IMR-90 (cell line): ENCODE measurements at regions not wholly inside any gene's neighbourhood (a gene's known extent, or its start where the extent isn't known, plus 50 kb on each side); places are given as distances from the start of the nearest gene placed in this dataset.

Experiments
- ATAC-seq: fragments of 200-7000 bp; cut with Tn5 transposase; 2 replicates; pipeline ENCODE4 v1.9.1; 2020; ENCODE audit warnings: low read depth, mild to moderate bottlenecking, moderate library complexity
- BruUV-seq: library from RNA; stranded (reverse); fragments of 400-500 nt; replicated peaks from 2 replicates; lab custom pipeline; 2021; lab: Mats Ljungman, UMichigan
- CTCF ChIA-PET: fragments of 300-600 bp; formaldehyde crosslinking; extraction: SDS; loops from one replicate; lab custom pipeline; 2021; ENCODE audit warnings: antibody characterized with exemption; lab: Yijun Ruan, JAX
- POLR2A ChIA-PET: fragments of 300-600 bp; sonication (Branson Sonifier 250); formaldehyde crosslinking; loops from one replicate; lab custom pipeline; 2022; ENCODE audit warnings: antibody characterized with exemption; ENCODE audit not compliant: unreplicated experiment; lab: Charles Lee
- DNase-seq: peaks from one replicate; pipeline ENCODE4 v3.0.0; 2013
- H2AFZ ChIP-seq: replicated peaks from 2 replicates; pipeline ENCODE3; 2013; ENCODE audit warnings: low read length, mild to moderate bottlenecking; ENCODE audit not compliant: poor library complexity
- H2AK5ac ChIP-seq: 2 replicates; pipeline ENCODE4 v1.6.1; 2013; ENCODE audit warnings: low read depth, low read length, inconsistent platforms
- H2AK9ac ChIP-seq: replicated peaks from 2 replicates; pipeline ENCODE3; 2013; ENCODE audit warnings: mild to moderate bottlenecking, low read depth, low read length, moderate library complexity; ENCODE audit not compliant: poor library complexity
- H2BK120ac ChIP-seq: 2 replicates; pipeline ENCODE4 v1.6.1; 2013; ENCODE audit warnings: low read depth, low read length, inconsistent platforms
- H2BK15ac ChIP-seq: 3 replicates; pipeline ENCODE4 v1.6.1; 2013; ENCODE audit warnings: low read depth, low read length, inconsistent platforms
- H2BK20ac ChIP-seq: 2 replicates; pipeline ENCODE4 v1.6.1; 2013; ENCODE audit warnings: low read depth, mild to moderate bottlenecking, inconsistent platforms, low read length, moderate library complexity
- H2BK5ac ChIP-seq: 2 replicates; pipeline ENCODE4 v1.6.1; 2013; ENCODE audit warnings: mild to moderate bottlenecking, low read depth, low read length, inconsistent platforms; ENCODE audit not compliant: poor library complexity, severe bottlenecking
- H3K14ac ChIP-seq: replicated peaks from 2 replicates; pipeline ENCODE4 v1.6.1; 2013; ENCODE audit warnings: low read depth, low read length, inconsistent platforms
- H3K18ac ChIP-seq: 2 replicates; pipeline ENCODE4 v1.6.1; 2013; ENCODE audit warnings: low read depth, low read length, control low read depth
- H3K23ac ChIP-seq: 2 replicates; pipeline ENCODE4 v1.6.1; 2013; ENCODE audit warnings: low read depth, low read length, inconsistent platforms
- H3K27ac ChIP-seq: 2 replicates; pipeline ENCODE4 v1.5.1; 2013; ENCODE audit warnings: mild to moderate bottlenecking, control low read depth, low read length; ENCODE audit not compliant: insufficient read depth
- H3K27me3 ChIP-seq: 2 replicates; pipeline ENCODE4 v1.6.1; 2013; ENCODE audit warnings: low read length; ENCODE audit not compliant: control insufficient read depth, insufficient read depth
- H3K36me3 ChIP-seq: 2 replicates; pipeline ENCODE4 v1.6.1; 2013; ENCODE audit warnings: low read length, mixed read lengths; ENCODE audit not compliant: control insufficient read depth, insufficient read depth
- H3K4ac ChIP-seq: 2 replicates; pipeline ENCODE4 v1.6.1; 2013; ENCODE audit warnings: low read depth, low read length, inconsistent platforms
- H3K4me1 ChIP-seq: 2 replicates; pipeline ENCODE4 v1.6.1; 2013; ENCODE audit warnings: low read length, mixed read lengths; ENCODE audit not compliant: control insufficient read depth, insufficient read depth
- H3K4me2 ChIP-seq: 2 replicates; pipeline ENCODE4 v1.6.1; 2013; ENCODE audit warnings: low read depth, mild to moderate bottlenecking, control low read depth, low read length, moderate library complexity
- H3K4me3 ChIP-seq: 2 replicates; pipeline ENCODE4 v1.5.1; 2013; ENCODE audit warnings: low read depth, mild to moderate bottlenecking, control low read depth, low read length, moderate library complexity; ENCODE audit not compliant: insufficient read depth
- H3K56ac ChIP-seq: 2 replicates; pipeline ENCODE4 v1.6.1; 2013; ENCODE audit warnings: low read length, inconsistent platforms; ENCODE audit not compliant: insufficient read depth; ENCODE audit errors: extremely low read depth
- H3K79me1 ChIP-seq, 2 experiments: 2 replicates each; pipeline ENCODE4 v1.6.1; 2013; ENCODE audit warnings: low read length in 2 of 2, inconsistent platforms in 1 of 2, low read depth in 1 of 2
- H3K9ac ChIP-seq: 2 replicates; pipeline ENCODE4 v1.6.1; 2013; ENCODE audit warnings: low read depth, low read length, control low read depth
- H3K9me1 ChIP-seq: 2 replicates; pipeline ENCODE4 v1.6.1; 2013; ENCODE audit warnings: low read length, inconsistent platforms; ENCODE audit not compliant: insufficient read depth
- H3K9me3 ChIP-seq: 2 replicates; pipeline ENCODE4 v1.6.1; 2013; ENCODE audit warnings: low read length; ENCODE audit not compliant: control insufficient read depth, insufficient read depth
- H4K20me1 ChIP-seq: 2 replicates; pipeline ENCODE4 v1.6.1; 2013; ENCODE audit warnings: low read length, inconsistent platforms; ENCODE audit not compliant: insufficient read depth
- H4K5ac ChIP-seq: 2 replicates; pipeline ENCODE4 v1.6.1; 2013; ENCODE audit warnings: mild to moderate bottlenecking, low read depth, low read length, control low read depth
- H4K8ac ChIP-seq, 2 experiments: 2 replicates each; pipeline ENCODE4 v1.6.1; 2013; ENCODE audit warnings: low read depth in 2 of 2, low read length in 2 of 2, control low read depth in 1 of 2, inconsistent platforms in 1 of 2
- H4K91ac ChIP-seq: 2 replicates; pipeline ENCODE4 v1.6.1; 2013; ENCODE audit warnings: low read depth, low read length, inconsistent platforms; ENCODE audit not compliant: insufficient read depth
- BHLHE40 ChIP-seq: fragments of 150-350 bp; IDR thresholded peaks from 2 replicates; pipeline ENCODE4 v1.6.1; 2016; ENCODE audit warnings: mild to moderate bottlenecking, low read depth, low read length
- CEBPB ChIP-seq: IDR thresholded peaks from 2 replicates; pipeline ENCODE4 v1.6.1; 2012; ENCODE audit warnings: low read depth, low read length, improper control_type of control experiment
- FOS ChIP-seq: fragments of 150-350 bp; IDR thresholded peaks from 2 replicates; pipeline ENCODE4 v1.6.1; 2016; ENCODE audit warnings: low read depth, low read length
- MAFK ChIP-seq: IDR thresholded peaks from 2 replicates; pipeline ENCODE4 v1.6.1; 2012; ENCODE audit warnings: low read depth, low read length, improper control_type of control experiment
- MAZ ChIP-seq: IDR thresholded peaks from 2 replicates; pipeline ENCODE4 v1.6.1; 2012; ENCODE audit warnings: low read depth, mild to moderate bottlenecking, low read length, improper control_type of control experiment, moderate library complexity, borderline replicate concordance
- MXI1 ChIP-seq: IDR thresholded peaks from 2 replicates; pipeline ENCODE4 v1.6.1; 2012; ENCODE audit warnings: low read depth, mild to moderate bottlenecking, low read length, moderate library complexity, borderline replicate concordance
- NFE2L2 ChIP-seq: fragments of 150-350 bp; IDR thresholded peaks from 2 replicates; pipeline ENCODE4 v1.6.1; 2016; ENCODE audit warnings: low read depth, mild to moderate bottlenecking, low read length
- POLR2A ChIP-seq: IDR thresholded peaks from 2 replicates; pipeline ENCODE4 v1.6.1; 2012; ENCODE audit warnings: mild to moderate bottlenecking, low read depth, low read length
- RAD21 ChIP-seq: IDR thresholded peaks from 2 replicates; pipeline ENCODE4 v1.6.1; 2012; ENCODE audit warnings: low read length, improper control_type of control experiment
- RFX5 ChIP-seq: IDR thresholded peaks from 2 replicates; pipeline ENCODE4 v1.8.0; 2012; ENCODE audit warnings: low read depth, mild to moderate bottlenecking, low read length, moderate library complexity
- SMC3 ChIP-seq: fragments of 150-350 bp; IDR thresholded peaks from 2 replicates; pipeline ENCODE4 v1.6.1; 2016; ENCODE audit warnings: low read depth, mild to moderate bottlenecking, antibody characterized with exemption, low read length, moderate library complexity
- WGBS, 2 experiments: methylation state at CpG; one replicate each; pipeline versions ENCODE4 v1.1.5 to v1.1.7; 2013; ENCODE audit warnings: missing lambda C conversion rate in 2 of 2; ENCODE audit not compliant: insufficient read length in 1 of 2; ENCODE audit errors: extremely low coverage in 2 of 2; 5-methylcytosine and 5-hydroxymethylcytosine counted together
- dilution Hi-C: fragments of 300-500 bp; cut with HindIII; formaldehyde crosslinking; loops from one replicate; pipeline ENCODE4 v1.14.3; 2018; ENCODE audit warnings: low sequenced_read_pairs; ENCODE audit not compliant: unreplicated experiment
- in situ Hi-C: fragments of 300-500 bp; cut with MboI; formaldehyde crosslinking; loops from 3 replicates; pipeline ENCODE4 v1.14.3; 2019; ENCODE audit warnings: low sequenced_read_pairs, inconsistent platforms, mixed read lengths
- intact Hi-C: fragments of 100-400 bp; cut with micrococcal nuclease; formaldehyde crosslinking; loops from 2 replicates; pipeline ENCODE4 v1.10.0; 2022
- TF ChIP-seq, protein P1 (sequence below): fragments of 150-350 bp; IDR thresholded peaks from 2 replicates; pipeline ENCODE4 v1.6.1; 2017; ENCODE audit warnings: mild to moderate bottlenecking, antibody characterized with exemption, low read length, low read depth
- TF ChIP-seq, protein P2 (sequence below): fragments of 150-350 bp; IDR thresholded peaks from 2 replicates; pipeline ENCODE4 v1.6.1; 2016; ENCODE audit warnings: low read depth, mild to moderate bottlenecking, low read length, moderate library complexity, borderline replicate concordance
- TF ChIP-seq, protein P3 (sequence below): conservative IDR thresholded peaks from 2 replicates; pipeline ENCODE4 v1.5.1; 2012; ENCODE audit warnings: mild to moderate bottlenecking, low read depth, low read length, improper control_type of control experiment

DNA sequence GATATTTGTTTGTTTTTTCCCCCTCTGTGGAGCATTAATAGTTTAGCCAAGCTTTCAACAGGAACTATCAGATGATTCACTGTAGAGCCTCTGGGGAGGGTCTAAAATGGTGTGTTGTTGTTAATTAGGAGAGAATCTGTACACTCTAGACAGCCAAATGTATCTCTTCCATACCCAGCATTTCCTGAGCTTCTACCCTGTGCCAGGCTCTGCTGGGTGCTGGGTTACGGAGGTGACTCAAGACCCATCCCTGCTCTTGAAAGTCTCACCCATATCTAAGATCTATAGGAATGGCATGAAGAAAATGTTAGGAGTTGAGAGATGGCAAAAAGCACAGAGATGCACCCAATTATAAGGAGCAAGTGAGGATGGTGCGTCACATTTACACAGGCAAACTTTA is 245.8 kb downstream of the C12orf75 start:
- no peak overlapping the region for H3K4me3 ChIP-seq
- H3K4ac ChIP-seq = no peak overlapping the region
- no peak overlapping the region for H4K8ac ChIP-seq
- dilution Hi-C loops (no loop called here), in situ Hi-C loops (no loop called here), intact Hi-C loops (no loop called here)
- H3K14ac ChIP-seq = no peak overlapping the region
- no peak overlapping the region for H2BK15ac ChIP-seq
- ATAC-seq (no peak), DNase-seq (no peak)
- no peaks in the 10 kb centered on the region for H3K36me3 ChIP-seq
- no peak overlapping the region for H3K23ac ChIP-seq
- BruUV-seq = no TSS peak
- WGBS, 2 experiments = no CpG with 5 or more reads among the region's 2 CpGs
- H3K56ac ChIP-seq = no peak overlapping the region
- no peaks in the 10 kb centered on the region for H3K79me1 ChIP-seq
- no peak overlapping the region for H2AK5ac ChIP-seq
- H2AFZ ChIP-seq = no peak overlapping the region
- H3K18ac ChIP-seq = no peak overlapping the region
- no peak overlapping the region for H2AK9ac ChIP-seq
- no peak overlapping the region for H2BK5ac ChIP-seq
- H4K91ac ChIP-seq = no peak overlapping the region
- no peak overlapping the region for H3K27ac ChIP-seq
- peaks cover 2% of the 10 kb centered on the region; the same call in 1 of the 2 replicates for H3K27me3 ChIP-seq
- no peak overlapping the region for H3K4me2 ChIP-seq
- H3K9ac ChIP-seq = no peak overlapping the region
- H3K9me3 ChIP-seq = 0 out of 2 replicates have a peak, but pooled peaks cover 2% of the 10 kb centered on the region
- POLR2A ChIA-PET = no interaction called here
- no peaks in the 10 kb centered on the region for H4K20me1 ChIP-seq
- H3K4me1 ChIP-seq = no peaks in the 10 kb centered on the region
- H3K9me1 ChIP-seq = no peaks in the 10 kb centered on the region
- CTCF ChIA-PET = interaction anchor here (0.5 to 0.7 kb wide), 2 partner anchors 13 to 865 kb away, joined by 3 read pairs; no protein-coding TSS in a partner anchor
- no peak overlapping the region for H2BK20ac ChIP-seq
- TF ChIP-seq NFE2L2 (no peak), POLR2A (no peak), SMC3 (no peak), MAZ (no peak), BHLHE40 (no peak), FOS (no peak), MAFK (no peak), RFX5 (no peak), MXI1 (no peak), CEBPB (no peak), RAD21 (no peak)
- TF ChIP-seq, protein P1, sequence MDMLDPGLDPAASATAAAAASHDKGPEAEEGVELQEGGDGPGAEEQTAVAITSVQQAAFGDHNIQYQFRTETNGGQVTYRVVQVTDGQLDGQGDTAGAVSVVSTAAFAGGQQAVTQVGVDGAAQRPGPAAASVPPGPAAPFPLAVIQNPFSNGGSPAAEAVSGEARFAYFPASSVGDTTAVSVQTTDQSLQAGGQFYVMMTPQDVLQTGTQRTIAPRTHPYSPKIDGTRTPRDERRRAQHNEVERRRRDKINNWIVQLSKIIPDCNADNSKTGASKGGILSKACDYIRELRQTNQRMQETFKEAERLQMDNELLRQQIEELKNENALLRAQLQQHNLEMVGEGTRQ = no peak
- TF ChIP-seq, protein P2, sequence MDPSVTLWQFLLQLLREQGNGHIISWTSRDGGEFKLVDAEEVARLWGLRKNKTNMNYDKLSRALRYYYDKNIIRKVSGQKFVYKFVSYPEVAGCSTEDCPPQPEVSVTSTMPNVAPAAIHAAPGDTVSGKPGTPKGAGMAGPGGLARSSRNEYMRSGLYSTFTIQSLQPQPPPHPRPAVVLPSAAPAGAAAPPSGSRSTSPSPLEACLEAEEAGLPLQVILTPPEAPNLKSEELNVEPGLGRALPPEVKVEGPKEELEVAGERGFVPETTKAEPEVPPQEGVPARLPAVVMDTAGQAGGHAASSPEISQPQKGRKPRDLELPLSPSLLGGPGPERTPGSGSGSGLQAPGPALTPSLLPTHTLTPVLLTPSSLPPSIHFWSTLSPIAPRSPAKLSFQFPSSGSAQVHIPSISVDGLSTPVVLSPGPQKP = no peak
- TF ChIP-seq, protein P3, sequence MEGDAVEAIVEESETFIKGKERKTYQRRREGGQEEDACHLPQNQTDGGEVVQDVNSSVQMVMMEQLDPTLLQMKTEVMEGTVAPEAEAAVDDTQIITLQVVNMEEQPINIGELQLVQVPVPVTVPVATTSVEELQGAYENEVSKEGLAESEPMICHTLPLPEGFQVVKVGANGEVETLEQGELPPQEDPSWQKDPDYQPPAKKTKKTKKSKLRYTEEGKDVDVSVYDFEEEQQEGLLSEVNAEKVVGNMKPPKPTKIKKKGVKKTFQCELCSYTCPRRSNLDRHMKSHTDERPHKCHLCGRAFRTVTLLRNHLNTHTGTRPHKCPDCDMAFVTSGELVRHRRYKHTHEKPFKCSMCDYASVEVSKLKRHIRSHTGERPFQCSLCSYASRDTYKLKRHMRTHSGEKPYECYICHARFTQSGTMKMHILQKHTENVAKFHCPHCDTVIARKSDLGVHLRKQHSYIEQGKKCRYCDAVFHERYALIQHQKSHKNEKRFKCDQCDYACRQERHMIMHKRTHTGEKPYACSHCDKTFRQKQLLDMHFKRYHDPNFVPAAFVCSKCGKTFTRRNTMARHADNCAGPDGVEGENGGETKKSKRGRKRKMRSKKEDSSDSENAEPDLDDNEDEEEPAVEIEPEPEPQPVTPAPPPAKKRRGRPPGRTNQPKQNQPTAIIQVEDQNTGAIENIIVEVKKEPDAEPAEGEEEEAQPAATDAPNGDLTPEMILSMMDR = no peak
- no peak overlapping the region for H4K5ac ChIP-seq
- H2BK120ac ChIP-seq = no peak overlapping the region
